HG03520 (cell line): ENCODE measurements at regions not wholly inside any gene's neighbourhood (a gene's known extent, or its start where the extent isn't known, plus 50 kb on each side); places are given as distances from the start of the nearest gene placed in this dataset.
"Not testable (repeated sequence)": the region's sequence is repeated elsewhere in the genome, so short reads cannot be mapped to it uniquely, and the experiment has no call there.

Experiments used
- ATAC-seq: cut with Tn5 transposase; IDR thresholded peaks from one replicate; pipeline ENCODE4 v1.9.1; 2021; ENCODE audit warnings: mild to moderate bottlenecking, moderate library complexity; ENCODE audit not compliant: unreplicated experiment

DNA sequence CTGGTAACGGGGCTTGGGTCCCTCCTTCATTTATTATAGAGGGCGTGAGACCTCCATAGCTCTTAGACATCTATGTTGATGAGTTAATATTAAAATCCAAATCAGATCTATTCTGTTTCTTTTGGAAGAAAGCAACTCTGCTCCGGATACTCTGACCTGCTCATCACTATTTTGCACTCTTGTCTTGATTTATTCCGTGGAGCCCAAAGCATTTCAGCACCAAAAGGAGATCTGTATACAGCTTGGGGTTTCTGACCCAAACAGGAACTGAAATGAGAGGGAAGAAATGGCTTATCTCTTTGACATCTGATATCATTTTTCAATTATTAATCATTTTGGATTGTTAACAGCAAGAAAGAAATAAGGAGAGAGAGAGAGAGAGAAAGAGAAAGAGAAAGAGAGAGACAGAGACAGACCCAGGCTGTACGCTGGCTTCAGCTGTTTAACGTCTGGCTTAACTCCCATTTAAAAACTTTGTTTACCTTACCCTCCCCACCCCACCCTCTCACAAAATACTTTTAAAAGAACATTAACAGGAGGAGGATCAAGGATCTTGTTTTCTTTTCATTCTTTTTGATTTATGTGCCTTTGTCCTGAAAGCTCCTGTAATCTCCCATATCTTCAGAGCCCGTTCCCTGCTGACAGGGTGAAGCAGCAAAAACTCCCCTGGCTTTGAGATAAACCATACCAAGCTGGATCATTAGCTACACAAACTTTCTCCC lies 231.4 kb upstream of the TUT7 start:
- ATAC-seq: no peak

DNA sequence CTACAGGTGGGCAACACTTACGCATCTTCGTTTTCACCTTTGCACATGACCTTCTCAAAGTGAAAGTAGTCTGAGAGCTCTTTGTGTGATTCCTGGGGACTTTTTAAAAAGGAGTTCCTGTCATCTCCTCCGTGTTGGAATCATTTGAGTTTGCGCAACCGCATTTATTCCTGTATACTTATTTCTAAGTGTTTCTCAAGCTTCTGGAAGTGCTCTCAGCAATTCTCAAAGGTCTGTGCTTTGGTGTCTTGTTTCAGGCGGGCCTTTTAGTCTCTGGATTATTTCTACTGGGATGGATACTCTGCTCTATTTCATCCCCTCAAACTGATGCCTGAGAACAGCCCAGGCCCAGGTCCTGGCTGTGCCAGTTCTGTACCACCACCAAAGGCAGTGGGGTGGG lies 226.5 kb upstream of the TUT7 start:
- no peak for ATAC-seq

DNA sequence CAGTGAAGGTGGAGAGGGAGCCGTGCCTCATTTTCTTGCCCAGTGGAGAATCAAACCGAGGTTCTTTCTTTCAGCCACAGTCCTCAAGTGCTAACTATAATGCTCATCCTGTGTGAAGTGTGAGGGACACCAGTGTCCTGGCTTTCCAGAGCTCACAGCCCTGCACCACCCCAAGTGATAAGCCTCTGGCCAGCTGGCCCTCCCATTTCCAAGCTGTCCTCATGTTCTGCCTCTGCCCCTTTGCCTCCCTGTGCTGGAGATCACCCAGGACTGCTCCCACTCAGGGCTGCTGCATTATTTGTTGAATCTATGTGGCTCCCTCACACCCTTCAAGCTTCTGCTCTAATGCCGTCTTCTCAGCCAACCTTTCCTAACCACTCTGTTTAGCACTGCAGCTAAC lies 224.5 kb upstream of the TUT7 start:
- no peak for ATAC-seq

DNA sequence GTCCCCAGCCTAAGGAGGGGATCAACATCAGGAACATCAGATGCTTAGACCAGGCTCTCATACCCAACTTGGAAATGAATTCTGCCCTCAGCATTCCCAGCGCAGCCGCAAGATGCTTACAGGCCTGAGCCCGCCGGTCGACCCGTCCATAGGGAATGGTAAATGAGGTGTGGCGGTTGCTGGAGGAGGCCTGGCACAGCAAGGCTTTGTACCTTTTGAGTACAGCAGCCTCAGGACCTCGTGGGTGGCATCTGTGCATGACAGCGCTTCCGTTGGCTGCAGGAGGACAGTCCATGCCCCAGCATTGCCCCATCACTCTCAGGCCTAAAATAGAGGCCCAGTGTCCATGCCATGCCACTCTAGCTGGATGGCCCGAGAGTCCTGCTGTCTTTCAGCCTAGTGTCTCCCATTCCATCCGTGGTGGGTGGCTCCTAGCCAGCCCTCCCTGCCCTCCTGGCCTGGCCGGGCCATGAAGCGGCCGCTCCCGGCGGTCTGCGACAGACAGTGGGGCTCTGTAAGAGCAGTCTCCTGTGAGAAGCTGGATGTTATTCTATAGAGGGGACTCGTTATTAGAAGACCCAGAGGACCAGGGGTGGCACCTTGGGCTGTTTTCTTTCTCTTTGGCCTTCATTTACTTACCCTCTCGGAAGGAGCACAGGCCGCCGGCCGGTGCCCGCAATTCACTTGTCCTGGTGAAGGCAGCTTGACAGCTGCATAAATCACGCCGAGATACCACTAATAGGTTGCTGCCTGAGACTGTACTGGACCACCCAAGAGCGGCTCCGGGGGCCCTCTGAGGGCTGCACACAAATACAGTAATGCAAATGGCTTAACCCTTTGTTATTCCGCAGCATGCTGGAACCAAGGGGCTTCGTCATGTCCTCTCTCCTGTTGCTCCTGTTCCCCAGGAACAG lies 223.5 kb upstream of the TUT7 start:
- no peak for ATAC-seq

DNA sequence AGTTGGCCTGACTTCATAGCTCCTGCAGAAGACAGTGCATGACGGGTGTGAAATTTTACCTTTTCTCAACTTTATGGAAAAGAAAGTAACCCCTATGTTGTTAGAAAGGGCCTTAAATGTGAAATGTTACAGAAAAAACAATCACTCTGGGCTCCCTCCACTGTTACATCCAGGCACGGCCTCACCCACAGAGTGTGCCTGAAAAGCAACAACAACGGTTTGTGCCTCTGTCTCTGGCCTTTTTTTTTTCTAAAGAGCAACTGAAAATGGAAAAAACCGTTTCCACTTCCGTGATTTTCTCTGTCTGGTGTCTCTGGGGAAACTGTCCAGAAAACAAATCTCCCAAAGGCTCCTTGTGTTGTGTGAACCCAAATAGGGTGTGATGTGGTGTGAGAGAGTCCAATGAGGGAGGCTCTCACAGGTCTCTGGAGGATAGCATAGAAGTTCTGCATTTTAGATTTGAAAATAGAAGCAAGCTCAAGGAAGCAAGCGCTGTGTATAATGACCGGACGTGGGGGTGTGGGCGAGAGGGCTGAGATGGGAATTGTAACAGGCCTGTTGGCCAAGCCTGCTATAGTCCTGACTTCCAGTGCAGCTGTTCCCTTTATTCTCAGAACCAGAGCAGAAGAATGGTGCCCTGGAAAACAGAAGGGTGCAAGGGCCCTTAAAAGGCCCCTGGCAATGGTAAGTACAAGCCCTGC lies 221.8 kb upstream of the TUT7 start:
- no peak for ATAC-seq

DNA sequence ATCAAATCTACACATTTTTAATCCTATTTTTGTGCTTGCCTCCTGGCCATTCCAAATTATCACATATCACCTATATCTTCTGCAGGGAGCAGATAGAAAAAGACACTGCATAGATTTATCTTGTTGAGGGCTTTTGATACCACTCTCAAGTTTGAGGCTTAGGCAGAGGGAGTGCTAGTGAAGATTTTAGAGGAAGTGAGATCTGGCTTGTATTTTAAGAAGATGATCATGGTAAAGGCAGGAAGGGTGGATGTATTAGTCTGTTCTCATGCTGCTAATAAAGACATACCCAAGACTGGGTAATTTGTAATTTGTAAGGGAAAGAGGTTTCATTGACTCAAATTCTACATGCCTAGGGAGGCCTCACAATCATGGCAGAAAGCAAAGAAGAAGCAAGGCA lies 220.9 kb upstream of the TUT7 start:
- no peak for ATAC-seq

DNA sequence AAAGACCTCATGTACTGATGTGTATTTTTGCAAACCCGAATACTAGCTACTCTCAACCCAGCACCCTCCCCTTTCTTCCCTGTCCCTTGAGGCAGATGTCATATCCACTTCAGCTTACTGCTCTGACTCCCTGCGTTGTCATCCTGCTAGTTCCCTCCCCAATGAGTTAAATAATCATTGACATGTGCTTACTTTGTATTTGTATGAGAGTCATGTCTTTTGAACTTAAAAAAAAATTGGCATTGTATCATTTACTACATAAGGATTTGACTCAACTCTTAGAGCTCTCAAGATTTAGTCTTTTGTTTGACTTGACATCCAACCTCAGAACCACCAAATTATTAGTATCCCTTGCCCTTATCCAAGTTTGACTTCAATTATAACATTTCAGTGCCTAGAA lies 219.7 kb upstream of the TUT7 start:
- no peak for ATAC-seq

DNA sequence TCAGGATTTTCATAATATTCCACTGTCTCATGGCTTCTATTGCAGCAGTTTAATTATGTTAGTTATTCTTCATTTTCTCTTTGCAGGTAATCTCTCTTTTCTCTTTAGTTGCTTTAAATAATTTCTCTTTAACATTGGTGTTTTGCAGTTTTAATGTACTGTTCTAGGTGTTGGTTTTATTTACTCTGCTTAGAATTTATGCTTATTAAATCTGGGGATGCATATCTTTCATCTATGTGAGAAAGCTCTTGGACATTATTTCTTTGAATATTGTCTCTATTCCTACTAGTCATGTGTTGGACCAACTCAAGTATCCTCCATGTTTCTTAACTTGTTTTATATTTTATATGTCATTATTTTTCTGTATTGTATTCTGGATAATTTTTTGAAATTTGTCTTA lies 218.7 kb upstream of the TUT7 start:
- ATAC-seq: no peak

DNA sequence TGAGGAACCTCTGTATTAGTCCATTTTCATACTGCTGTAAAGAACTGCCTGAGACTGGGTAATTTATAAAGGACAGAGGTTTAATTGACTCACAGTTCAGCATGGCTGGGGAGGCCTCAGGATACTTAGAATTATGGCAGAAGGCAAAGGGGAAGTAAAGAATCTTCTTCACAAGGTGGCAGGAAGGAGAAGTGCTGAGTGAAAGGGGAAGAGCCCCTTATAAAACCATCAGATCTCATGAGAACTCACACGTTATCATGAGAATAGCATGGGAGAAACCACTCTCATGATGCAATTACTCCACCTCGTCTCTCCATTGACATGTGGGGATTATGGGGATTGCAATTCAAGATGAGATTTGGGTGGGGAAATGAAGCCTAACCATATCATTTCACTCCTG lies 211.4 kb upstream of the TUT7 start:
- ATAC-seq: not testable (repeated sequence)

DNA sequence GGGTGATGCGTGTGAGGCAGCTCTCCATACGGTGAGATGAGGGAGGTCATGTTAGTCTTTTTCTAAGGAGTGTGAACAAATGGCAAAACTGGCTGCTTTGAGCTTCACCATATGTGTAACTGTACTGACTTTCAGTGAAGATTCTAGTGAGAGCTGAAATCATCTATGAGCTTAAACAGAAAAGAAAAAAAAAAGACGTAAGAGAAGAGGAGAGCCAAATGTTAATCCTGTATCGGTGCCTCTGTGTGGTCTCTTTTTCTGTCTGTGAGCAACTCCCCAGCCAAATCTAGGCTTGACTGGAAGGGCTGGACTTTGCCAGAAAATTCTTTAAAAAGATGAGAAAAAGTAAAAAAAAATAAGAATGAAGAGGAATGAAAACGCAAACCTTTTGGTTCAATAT lies 209.7 kb upstream of the TUT7 start:
- no peak for ATAC-seq

DNA sequence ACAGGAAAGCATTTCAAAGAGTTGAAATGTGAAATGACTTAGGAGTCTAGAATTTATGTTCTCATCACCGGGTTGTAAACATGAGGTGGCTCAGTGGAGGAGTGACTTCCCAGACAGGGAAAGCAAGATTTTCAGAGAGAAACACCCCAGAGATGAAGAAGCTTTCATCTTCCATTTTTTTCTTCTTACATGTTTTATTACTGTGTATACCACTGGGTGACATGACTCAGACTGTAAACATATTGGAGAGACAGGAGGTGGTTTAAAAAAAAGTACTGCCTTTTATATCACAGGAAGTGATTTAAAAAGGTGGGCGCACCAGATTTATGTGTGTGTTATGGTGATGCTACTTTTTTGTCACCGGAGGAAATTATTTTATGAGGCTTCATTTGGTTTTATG lies 209.1 kb upstream of the TUT7 start:
- ATAC-seq: no peak

DNA sequence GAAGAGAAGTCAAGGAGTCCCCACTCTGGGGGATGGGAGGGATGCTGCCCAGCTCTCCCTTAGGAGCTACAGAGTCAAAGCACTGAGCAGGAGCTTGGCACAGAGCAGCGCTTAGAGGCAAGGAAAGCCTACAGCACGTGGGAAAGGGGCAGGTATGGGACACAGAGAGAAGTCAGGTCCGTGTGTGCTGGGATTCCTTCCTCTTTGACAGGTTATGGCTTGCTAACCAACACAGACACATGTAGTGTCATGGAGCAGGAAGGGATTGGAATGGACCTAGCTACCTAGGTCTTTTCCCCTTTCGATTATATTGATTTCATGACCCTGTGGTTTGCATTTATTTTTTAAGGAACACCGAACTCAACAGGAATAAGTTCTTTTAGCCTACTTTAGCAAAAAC lies 208.5 kb upstream of the TUT7 start:
- ATAC-seq: no peak

DNA sequence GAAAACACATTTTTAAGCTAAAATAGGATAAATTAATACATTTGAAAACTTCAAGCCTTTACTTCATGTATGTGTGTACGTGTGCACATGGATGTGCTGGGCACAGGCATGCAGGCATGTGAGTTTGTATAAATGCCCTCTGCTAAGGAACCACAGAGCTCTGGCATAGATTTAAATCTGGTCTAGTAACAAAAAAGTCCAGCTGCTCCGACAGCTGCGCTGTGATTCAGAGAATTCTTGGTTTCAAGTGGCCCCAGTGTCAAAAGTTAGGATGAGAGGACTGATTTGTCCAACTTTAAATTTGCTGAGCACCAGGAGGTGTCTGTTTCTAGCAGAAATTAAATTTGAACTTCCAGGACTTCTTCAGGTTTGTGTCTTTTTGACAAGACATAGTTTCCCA lies 203.7 kb upstream of the TUT7 start:
- no peak for ATAC-seq

DNA sequence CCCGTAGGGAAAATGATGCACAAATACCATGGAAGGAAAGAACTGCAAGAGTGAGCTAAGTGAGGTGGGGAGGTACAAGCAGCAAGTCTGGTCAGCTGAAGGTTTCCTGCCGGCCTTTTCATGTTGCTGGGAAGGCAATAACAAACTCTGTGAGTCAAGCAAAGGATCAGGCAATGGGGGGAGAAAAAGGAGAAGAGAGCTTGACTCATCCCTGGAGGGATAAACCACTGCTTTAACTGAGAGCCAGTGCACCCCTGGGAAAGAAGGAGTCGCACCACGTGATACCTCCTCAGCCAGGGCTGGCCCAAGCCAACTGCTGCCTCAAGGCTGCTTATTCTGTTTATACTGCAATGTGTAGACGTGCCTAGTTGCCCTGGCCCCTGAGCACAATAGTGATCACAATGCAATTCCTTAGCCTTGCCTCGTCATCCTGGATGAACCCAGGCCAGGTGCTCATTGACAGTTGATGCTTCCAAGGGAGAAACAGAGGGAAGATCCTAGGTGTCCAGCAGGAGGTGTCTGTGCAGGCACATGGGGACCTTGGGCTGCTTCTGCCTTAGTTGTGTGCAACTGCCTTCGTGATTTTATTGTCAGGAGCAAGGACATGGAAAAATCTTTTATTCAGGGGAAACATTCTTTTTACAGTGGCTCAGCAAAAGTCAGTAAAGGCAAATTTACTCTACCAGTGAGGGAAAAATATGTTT lies 203.0 kb upstream of the TUT7 start:
- no peak for ATAC-seq

DNA sequence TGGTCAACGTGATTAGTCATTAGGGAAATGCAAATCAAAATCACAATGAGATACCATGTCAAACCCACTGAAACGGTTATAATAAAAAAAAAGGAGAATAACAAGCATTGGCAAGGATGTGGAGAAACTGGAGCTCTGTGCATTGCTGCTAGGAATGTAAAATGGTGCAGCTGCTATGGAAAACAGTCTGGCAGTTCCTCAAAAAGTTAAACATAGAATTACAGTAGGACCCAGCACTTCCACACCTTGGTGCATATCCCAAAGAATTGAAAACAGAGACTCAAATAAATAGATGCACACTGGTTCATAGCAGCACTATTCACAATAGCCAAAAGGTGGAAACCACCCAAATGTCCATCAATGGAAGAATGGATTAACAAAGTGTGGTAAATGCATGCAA lies 201.5 kb upstream of the TUT7 start:
- ATAC-seq: no peak

DNA sequence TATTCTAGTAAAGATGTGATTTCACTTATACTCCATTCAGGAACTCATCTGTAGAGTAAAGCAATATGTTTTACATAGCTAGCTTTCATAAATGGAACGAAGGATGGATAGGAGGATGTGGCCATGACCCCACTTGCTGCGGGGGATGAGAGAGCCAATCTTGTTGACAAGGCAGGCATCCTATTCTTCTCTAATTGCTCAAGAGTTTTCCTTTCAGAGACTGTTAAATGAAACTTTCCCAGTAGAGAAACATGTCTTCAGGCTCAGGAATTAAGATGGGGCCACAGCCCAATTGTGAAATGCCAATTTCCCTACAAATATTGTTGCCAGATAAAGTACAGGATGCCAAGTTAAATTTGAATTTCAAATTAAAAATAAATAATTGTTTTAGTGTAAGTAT lies 196.2 kb upstream of the TUT7 start:
- ATAC-seq: no peak

DNA sequence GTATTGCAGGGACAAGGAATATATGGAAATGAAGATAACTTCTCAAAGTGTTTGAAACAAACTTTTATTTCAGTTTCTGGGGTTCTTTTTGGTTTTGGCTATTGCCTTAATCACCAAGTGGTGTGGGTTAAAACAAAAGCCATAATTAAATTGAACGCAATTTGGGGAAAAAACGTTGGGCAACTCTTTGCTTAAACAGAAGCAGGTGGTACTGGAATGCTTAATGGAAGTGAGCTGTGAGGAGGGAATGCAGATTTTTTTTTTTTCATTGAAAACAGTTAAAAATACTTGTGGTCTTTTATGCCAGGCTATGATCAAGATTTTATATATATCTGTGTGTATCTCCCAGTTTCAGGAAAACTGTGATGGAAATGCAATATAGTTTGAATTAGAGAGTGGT lies 195.7 kb upstream of the TUT7 start:
- ATAC-seq: no peak

DNA sequence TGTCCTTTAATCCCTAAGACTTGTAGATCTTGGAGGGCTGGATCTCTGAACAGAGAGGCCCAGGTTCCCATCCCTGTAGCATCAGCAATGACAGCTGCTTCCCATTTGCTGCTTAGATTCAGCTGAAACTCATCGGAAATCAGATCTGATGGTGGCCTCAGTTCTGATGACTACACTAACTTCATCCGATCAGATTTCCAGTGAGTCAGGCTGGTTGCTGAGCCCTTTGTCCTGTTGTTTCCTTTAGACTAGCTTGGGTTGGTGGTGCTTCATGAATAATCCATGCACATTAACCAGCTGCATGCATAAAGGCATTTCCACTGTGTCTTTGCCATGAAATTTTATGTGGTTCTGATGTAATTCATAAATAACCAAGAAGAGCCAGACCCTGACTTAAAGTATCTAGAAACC lies 195.2 kb upstream of the TUT7 start:
- ATAC-seq: no peak

DNA sequence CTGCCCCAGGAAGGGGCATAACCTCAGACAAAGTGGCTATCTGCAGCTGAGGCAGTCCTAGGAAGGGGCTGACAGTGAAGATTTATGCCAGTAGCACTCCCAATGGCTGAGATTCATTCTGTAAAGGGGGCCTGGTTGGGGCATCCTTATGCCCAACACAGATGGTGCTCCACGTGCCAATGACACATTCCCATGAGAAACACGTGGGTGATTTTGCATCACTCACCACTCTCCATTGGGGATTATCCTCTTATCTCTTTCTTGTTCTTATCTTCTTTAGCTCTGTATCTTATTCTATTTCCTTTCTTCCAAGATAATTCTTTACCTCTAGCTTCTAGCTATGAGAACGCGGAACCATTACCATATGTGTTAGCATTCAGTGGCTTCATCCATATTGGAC lies 194.0 kb upstream of the TUT7 start:
- no peak for ATAC-seq

DNA sequence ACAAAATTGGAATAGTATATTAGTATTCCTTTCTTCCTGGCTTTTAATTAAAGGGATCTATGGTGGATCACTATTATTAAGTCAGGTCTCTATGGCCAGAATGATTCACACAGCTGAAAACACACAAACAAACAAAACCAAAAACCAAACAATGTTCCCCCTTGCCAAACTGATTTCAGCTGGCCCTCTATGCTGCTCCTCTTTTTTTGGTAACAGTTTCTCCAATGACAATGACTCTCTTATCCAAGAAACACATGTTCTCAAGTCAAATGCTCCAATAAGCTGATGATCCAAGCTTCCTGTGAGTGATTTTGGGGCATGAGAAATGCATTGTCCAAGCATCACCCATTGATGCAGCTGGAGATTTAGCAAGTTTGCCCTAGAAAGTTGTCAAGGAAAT lies 193.4 kb upstream of the TUT7 start:
- ATAC-seq: no peak

DNA sequence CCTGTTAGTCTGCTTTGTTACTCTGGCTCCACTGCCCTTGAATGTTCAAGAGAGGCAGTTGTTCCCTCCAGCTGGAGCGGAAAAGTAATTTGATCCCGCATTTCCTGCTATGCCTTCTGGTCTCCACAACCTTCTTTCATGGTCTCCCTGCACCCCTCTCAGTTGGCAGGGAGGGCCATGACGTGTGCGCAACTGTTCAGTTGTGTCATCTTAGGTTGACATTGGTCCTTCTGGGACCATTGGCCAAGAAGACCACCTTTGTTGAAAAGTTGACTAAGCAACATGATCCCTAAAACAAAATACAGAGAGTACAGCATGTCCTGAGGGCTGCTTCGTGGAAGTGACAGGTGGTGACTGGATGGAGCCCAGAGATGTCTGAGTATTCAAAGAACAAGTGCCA lies 192.5 kb upstream of the TUT7 start:
- no peak for ATAC-seq
